B cell (primary cell): ENCODE measurements at regions not wholly inside any gene's neighbourhood (a gene's known extent, or its start where the extent isn't known, plus 50 kb on each side); places are given as distances from the start of the nearest gene placed in this dataset.

ENCODE experiments used
- CTCF ChIP-seq: fragments of 200-600 bp; IDR thresholded peaks from one replicate; pipeline ENCODE4 v1.8.0; 2022; ENCODE audit warnings: antibody characterized with exemption, mild to moderate bottlenecking
- EZH2 ChIP-seq: IDR thresholded peaks from 2 replicates; pipeline ENCODE4 v1.6.1; 2012; ENCODE audit warnings: borderline replicate concordance, low read depth, mild to moderate bottlenecking, moderate library complexity, low read length; ENCODE audit not compliant: insufficient read depth, poor library complexity, severe bottlenecking

GRCh38 chr20:57785720-57786119, 75.9 kb upstream of the PMEPA1 start:
- TF ChIP-seq CTCF (no peak), EZH2 (no peak)
